SK-N-SH (cell line): ENCODE measurements at regions not wholly inside any gene's neighbourhood (a gene's known extent, or its start where the extent isn't known, plus 50 kb on each side); places are given as distances from the start of the nearest gene placed in this dataset.

Experiments used
- CTCF ChIA-PET: fragments of 300-600, 350-600 bp; formaldehyde crosslinking; extraction: SDS; loops from one replicate; lab custom pipeline; 2021; lab: Yijun Ruan, JAX
- POLR2A ChIA-PET: fragments of 350-600 bp; sonication (Branson Sonifier 250); formaldehyde crosslinking; extraction: SDS; loops from one replicate; lab custom pipeline; 2020; ENCODE audit warnings: antibody characterized with exemption, inconsistent platforms; lab: Yijun Ruan, JAX
- DNase-seq: peaks from one replicate; pipeline ENCODE4 v3.0.0; 2012
- H2AFZ ChIP-seq: fragments of 200-600 bp; sonication (generic); 2 replicates; pipeline ENCODE4 v1.8.1; 2016; ENCODE audit warnings: antibody characterized with exemption, mild to moderate bottlenecking, low read depth
- H3F3A ChIP-seq: fragments of 200-600 bp; sonication (generic); replicated peaks from 2 replicates; pipeline ENCODE3; 2016; ENCODE audit warnings: antibody characterized with exemption, mild to moderate bottlenecking; ENCODE audit not compliant: insufficient read depth
- H3K27ac ChIP-seq, 2 experiments: fragments of 200-500 bp in 1 of 2; fragments of 200-600 bp in 1 of 2; sonication (Bioruptor generic) in 1 of 2; sonication (generic), shearing (Covaris generic) in 1 of 2; 2 replicates each; pipeline versions ENCODE4 v1.5.1 to v1.6.1; 2014 to 2016; ENCODE audit warnings: low read depth in 2 of 2, inconsistent platforms in 1 of 2, low read length in 1 of 2, mild to moderate bottlenecking in 1 of 2, mixed read lengths in 1 of 2
- H3K27me3 ChIP-seq: fragments of 200-600 bp; sonication (generic), shearing (Covaris generic); 2 replicates; pipeline ENCODE4 v1.6.1; 2016; ENCODE audit warnings: mixed run types; ENCODE audit not compliant: insufficient read depth
- H3K36me3 ChIP-seq, 2 experiments: fragments of 200-500 bp in 1 of 2; fragments of 200-600 bp in 1 of 2; sonication (Bioruptor generic) in 1 of 2; sonication (generic) in 1 of 2; replicated peaks in 1 of 2; 2 replicates each; pipeline versions ENCODE3 to v1.5.1; 2014 to 2016; ENCODE audit warnings: low read length in 1 of 2, mild to moderate bottlenecking in 1 of 2; ENCODE audit not compliant: insufficient read depth in 2 of 2, control insufficient read depth in 1 of 2
- H3K4me1 ChIP-seq, 2 experiments: fragments of 200-500 bp in 1 of 2; fragments of 200-600 bp in 1 of 2; sonication (Bioruptor generic) in 1 of 2; sonication (generic), shearing (Covaris generic) in 1 of 2; 2 replicates each; pipeline versions ENCODE4 v1.5.1 to v1.6.1; 2014 to 2016; ENCODE audit warnings: low read depth in 1 of 2, low read length in 1 of 2, mixed run types in 1 of 2; ENCODE audit not compliant: insufficient read depth in 2 of 2, control insufficient read depth in 1 of 2
- H3K4me2 ChIP-seq: fragments of 200-600 bp; sonication (generic), shearing (Covaris generic); 2 replicates; pipeline ENCODE4 v1.6.1; 2017; ENCODE audit warnings: mixed run types
- H3K4me3 ChIP-seq, 2 experiments: fragments of 200-500 bp in 1 of 2; fragments of 200-600 bp in 1 of 2; sonication (Bioruptor generic) in 1 of 2; sonication (generic), shearing (Covaris generic) in 1 of 2; 2 replicates each; pipeline versions ENCODE4 v1.5.1 to v1.8.1; 2014 to 2016; ENCODE audit warnings: low read depth in 2 of 2, inconsistent platforms in 1 of 2, low read length in 1 of 2, mild to moderate bottlenecking in 1 of 2, mixed read lengths in 1 of 2, moderate library complexity in 1 of 2
- H3K79me2 ChIP-seq: fragments of 200-600 bp; sonication (generic); 2 replicates; pipeline ENCODE4 v1.8.1; 2017; ENCODE audit warnings: mild to moderate bottlenecking; ENCODE audit not compliant: insufficient read depth
- H3K9ac ChIP-seq: fragments of 200-600 bp; sonication (generic); 2 replicates; pipeline ENCODE4 v1.6.1; 2017; ENCODE audit warnings: mixed run types
- H3K9me2 ChIP-seq: fragments of 200-600 bp; sonication (generic); 2 replicates; pipeline ENCODE4 v1.6.1; 2017; ENCODE audit warnings: mixed run types
- H3K9me3 ChIP-seq: fragments of 200-600 bp; sonication (generic); 2 replicates; pipeline ENCODE4 v1.6.1; 2017; ENCODE audit warnings: mixed run types, mild to moderate bottlenecking, moderate library complexity
- H4K20me1 ChIP-seq: fragments of 200-600 bp; sonication (generic); 2 replicates; pipeline ENCODE4 v1.6.1; 2017; ENCODE audit warnings: mild to moderate bottlenecking, mixed run types; ENCODE audit not compliant: insufficient read depth
- EP300 ChIP-seq, 2 experiments: IDR thresholded peaks; 2 replicates each; pipeline versions ENCODE4 v1.4.0 to v1.6.1; 2012; ENCODE audit warnings: borderline replicate concordance in 1 of 2, low read depth in 1 of 2, low read length in 1 of 2
- FOXJ3 ChIP-seq: sonication (generic); formaldehyde crosslinking; IDR thresholded peaks from 2 replicates; pipeline ENCODE4 v1.5.1; 2020; ENCODE audit warnings: mild to moderate bottlenecking, missing genetic modification reagents
- JUND ChIP-seq: IDR thresholded peaks from 2 replicates; pipeline ENCODE4 v1.4.0; 2012
- RCOR1 ChIP-seq: fragments of 150-350 bp; IDR thresholded peaks from 2 replicates; pipeline ENCODE4 v1.6.1; 2017; ENCODE audit warnings: antibody characterized with exemption, low read length
- REST ChIP-seq: IDR thresholded peaks from 2 replicates; pipeline ENCODE4 v1.6.1; 2012; ENCODE audit warnings: mild to moderate bottlenecking, low read depth, low read length, moderate library complexity
- RFX5 ChIP-seq: IDR thresholded peaks from 2 replicates; pipeline ENCODE4 v1.6.1; 2012; ENCODE audit warnings: mild to moderate bottlenecking, improper control_type of control experiment, low read length
- USF1 ChIP-seq: IDR thresholded peaks from 2 replicates; pipeline ENCODE4 v1.4.0; 2012; ENCODE audit warnings: low read depth, borderline replicate concordance
- USF2 ChIP-seq: fragments of 150-350 bp; IDR thresholded peaks from 2 replicates; pipeline ENCODE4 v1.6.1; 2017; ENCODE audit warnings: antibody characterized with exemption, low read length, low read depth, borderline replicate concordance
- WGBS: methylation state at CpG from one replicate; pipeline ENCODE4 v1.1.6; 2017; ENCODE audit warnings: low lambda C conversion rate; 5-methylcytosine and 5-hydroxymethylcytosine counted together

GRCh38 chr12:73390261-73390660 is 1118.1 kb downstream of the TRHDE start (continued):
- TF ChIP-seq JUND, result no peak
- no peak for TF ChIP-seq RFX5
- no peak for TF ChIP-seq RCOR1

GRCh38 chr12:73413051-73413450 is 1124.6 kb upstream of the ATXN7L3B start:
- no peaks in the 10 kb centered on the region for H3K9me2 ChIP-seq
- no peak overlapping the region for H3K4me2 ChIP-seq
- no peak overlapping the region for H2AFZ ChIP-seq
- CTCF ChIA-PET, result no interaction called here
- H4K20me1 ChIP-seq, result no peaks in the 10 kb centered on the region
- no peak overlapping the region for H3K9ac ChIP-seq
- H3K4me1 ChIP-seq, result no peaks in the 10 kb centered on the region
- no peaks in the 10 kb centered on the region for H3K36me3 ChIP-seq
- no peaks in the 10 kb centered on the region for H3K9me3 ChIP-seq
- no peaks in the 10 kb centered on the region for H3F3A ChIP-seq
- H3K79me2 ChIP-seq, result no peaks in the 10 kb centered on the region
- WGBS, result under 1% methylated on average over 2 of the region's 2 CpGs
- no peak for DNase-seq
- no peaks in the 10 kb centered on the region for H3K27me3 ChIP-seq
- POLR2A ChIA-PET, result no interaction called here
- H3K4me3 ChIP-seq, result no peak overlapping the region
- H3K27ac ChIP-seq, result no peak overlapping the region
- TF ChIP-seq FOXJ3 (CRISPR knock-in tag) (no peak), USF1 (no peak), USF2 (no peak), EP300 (IDR thresholded peaks at IDR 0.05; ENCODE audit: borderline replicate concordance in 1 of 2, low read depth in 1 of 2, low read length in 1 of 2) (no peak)

- WGBS, result 0% methylated on average over 1 of the region's 1 CpG
- no peak for TF ChIP-seq REST
These were observed 1123.7 kb upstream of the ATXN7L3B start for GRCh38 chr12:73413974-73414373.

More at GRCh38 chr12:73413974-73414373, 1123.7 kb upstream of the ATXN7L3B start:
- Histone ChIP-seq H3K4me2 (no peak overlapping the region), H4K20me1 (no peaks in the 10 kb centered on the region), H3K9me3 (no peaks in the 10 kb centered on the region), H3K27me3 (no peaks in the 10 kb centered on the region), H3K4me1 (no peaks in the 10 kb centered on the region), H2AFZ (no peak overlapping the region), H3K27ac (no peak overlapping the region), H3K4me3 (no peak overlapping the region), H3K9me2 (no peaks in the 10 kb centered on the region), H3K79me2 (no peaks in the 10 kb centered on the region), H3K36me3 (no peaks in the 10 kb centered on the region), H3K9ac (no peak overlapping the region), H3F3A (no peaks in the 10 kb centered on the region)
- no peak for DNase-seq
- POLR2A ChIA-PET, result no interaction called here
- CTCF ChIA-PET, result no interaction called here
